ENCODE measurements at regions not wholly inside any gene's neighbourhood (a gene's known extent, or its start where the extent isn't known, plus 50 kb on each side); places are given as distances from the start of the nearest gene placed in this dataset.
"Not testable (repeated sequence)": the region's sequence is repeated elsewhere in the genome, so short reads cannot be mapped to it uniquely, and the experiment has no call there.

DNA sequence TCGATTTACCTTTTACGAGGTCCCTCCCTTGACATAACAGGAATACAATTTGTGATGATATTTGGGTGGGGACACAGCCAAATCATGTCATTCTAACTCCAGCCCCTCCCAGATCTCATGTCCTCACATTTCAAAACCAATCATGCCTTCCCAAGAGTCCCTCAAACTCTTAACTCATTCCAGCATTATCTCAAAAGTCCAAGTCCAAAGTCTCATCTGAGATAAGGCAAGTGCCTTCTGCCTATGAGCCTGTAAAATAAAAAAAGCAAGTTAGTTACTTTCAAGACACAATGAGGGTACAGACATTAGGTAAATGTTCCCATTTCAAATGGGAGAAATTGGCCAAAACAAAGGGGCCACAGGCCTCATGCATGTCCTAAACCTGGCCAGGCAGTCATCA is 381.1 kb downstream of the PIK3C3 start:
- no peak for DNase-seq
- Mint-ChIP-seq H3K27me3 (no peaks in the 10 kb centered on the region), H3K4me3 (no peak overlapping the region), H3K4me1 (ENCODE audit: low read depth) (no peaks in the 10 kb centered on the region), H3K27ac (no peak overlapping the region), H3K36me3 (ENCODE audit: low read depth) (no peaks in the 10 kb centered on the region), H3K9me3 (peaks cover 6% of the 10 kb centered on the region)
- ChIA-PET CTCF (no interaction called here), POLR2A (no interaction called here)
- no peak for ATAC-seq
- TF ChIP-seq, protein P1, sequence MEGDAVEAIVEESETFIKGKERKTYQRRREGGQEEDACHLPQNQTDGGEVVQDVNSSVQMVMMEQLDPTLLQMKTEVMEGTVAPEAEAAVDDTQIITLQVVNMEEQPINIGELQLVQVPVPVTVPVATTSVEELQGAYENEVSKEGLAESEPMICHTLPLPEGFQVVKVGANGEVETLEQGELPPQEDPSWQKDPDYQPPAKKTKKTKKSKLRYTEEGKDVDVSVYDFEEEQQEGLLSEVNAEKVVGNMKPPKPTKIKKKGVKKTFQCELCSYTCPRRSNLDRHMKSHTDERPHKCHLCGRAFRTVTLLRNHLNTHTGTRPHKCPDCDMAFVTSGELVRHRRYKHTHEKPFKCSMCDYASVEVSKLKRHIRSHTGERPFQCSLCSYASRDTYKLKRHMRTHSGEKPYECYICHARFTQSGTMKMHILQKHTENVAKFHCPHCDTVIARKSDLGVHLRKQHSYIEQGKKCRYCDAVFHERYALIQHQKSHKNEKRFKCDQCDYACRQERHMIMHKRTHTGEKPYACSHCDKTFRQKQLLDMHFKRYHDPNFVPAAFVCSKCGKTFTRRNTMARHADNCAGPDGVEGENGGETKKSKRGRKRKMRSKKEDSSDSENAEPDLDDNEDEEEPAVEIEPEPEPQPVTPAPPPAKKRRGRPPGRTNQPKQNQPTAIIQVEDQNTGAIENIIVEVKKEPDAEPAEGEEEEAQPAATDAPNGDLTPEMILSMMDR (IDR thresholded peaks at IDR 0.05): no peak
- intact Hi-C loops (cut with micrococcal nuclease): no loop called here

DNA sequence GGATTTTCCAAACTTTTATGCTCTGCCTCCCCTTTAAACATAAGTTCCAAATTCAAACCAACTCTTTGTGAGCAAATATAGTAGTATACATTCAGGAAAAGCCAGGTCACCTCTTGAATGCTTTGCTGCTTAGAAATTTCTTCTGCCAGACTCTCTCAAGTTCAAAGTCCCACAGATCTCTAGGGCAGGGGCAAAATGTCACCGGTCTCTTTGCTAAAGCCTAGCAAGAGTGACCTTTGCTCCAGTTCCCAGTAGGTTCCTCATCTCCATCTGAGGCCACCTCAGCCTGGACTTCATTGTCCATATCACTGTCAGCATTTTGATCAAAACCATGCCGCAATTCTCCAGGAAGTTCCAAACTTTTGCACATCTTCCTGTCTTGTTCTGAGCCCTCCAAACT is 382.3 kb downstream of the PIK3C3 start:
- intact Hi-C loops (cut with micrococcal nuclease); DNase-seq; POLR2A ChIA-PET; CTCF ChIA-PET; H3K4me3 Mint-ChIP-seq; H3K27ac Mint-ChIP-seq; ATAC-seq; H3K27me3 Mint-ChIP-seq; H3K36me3 Mint-ChIP-seq (ENCODE audit: low read depth); H3K4me1 Mint-ChIP-seq (ENCODE audit: low read depth); H3K9me3 Mint-ChIP-seq: not testable (repeated sequence)

DNA sequence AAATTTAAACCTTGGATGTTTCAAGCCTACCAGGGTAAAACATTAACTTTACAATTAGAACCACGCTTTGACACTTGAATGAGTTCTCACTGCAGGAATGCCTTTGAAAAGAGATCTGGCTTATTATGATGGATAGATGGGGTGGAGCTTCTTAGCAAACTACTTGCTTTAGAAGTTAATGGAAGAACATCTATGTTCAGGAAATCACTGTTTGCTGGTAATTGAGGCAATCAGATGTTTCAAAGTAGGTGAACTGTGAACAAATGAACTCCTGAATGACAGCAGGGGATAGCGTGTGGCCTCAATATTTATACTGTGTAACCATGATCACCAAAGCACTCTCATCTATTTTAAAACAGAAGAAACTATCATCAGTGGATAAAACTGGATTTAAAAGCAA is 383.6 kb downstream of the PIK3C3 start:
- no peak overlapping the region for H3K4me3 Mint-ChIP-seq
- no peak for DNase-seq
- ChIA-PET POLR2A (no interaction called here), CTCF (interaction anchor here (1.1 to 1.4 kb wide), 2 partner anchors 9 to 40 kb away, joined by 3 read pairs; no protein-coding TSS in a partner anchor)
- H3K9me3 Mint-ChIP-seq: peaks cover 6% of the 10 kb centered on the region
- no peak for ATAC-seq
- TF ChIP-seq, protein P1 (IDR thresholded peaks at IDR 0.05): no peak
- intact Hi-C loops (cut with micrococcal nuclease): no loop called here
- H3K27me3 Mint-ChIP-seq: no peaks in the 10 kb centered on the region
- H3K27ac Mint-ChIP-seq: no peak overlapping the region
- H3K4me1 Mint-ChIP-seq (ENCODE audit: low read depth): no peaks in the 10 kb centered on the region
- no peaks in the 10 kb centered on the region for H3K36me3 Mint-ChIP-seq (ENCODE audit: low read depth)

GRCh38 chr18:42339372-42339771 is 384.3 kb downstream of the PIK3C3 start:
- Mint-ChIP-seq H3K27me3 (no peaks in the 10 kb centered on the region), H3K4me3 (no peak overlapping the region), H3K4me1 (ENCODE audit: low read depth) (no peaks in the 10 kb centered on the region), H3K9me3 (peaks cover 6% of the 10 kb centered on the region), H3K27ac (no peak overlapping the region), H3K36me3 (ENCODE audit: low read depth) (no peaks in the 10 kb centered on the region)
- no peak for ATAC-seq
- ChIA-PET POLR2A (no interaction called here), CTCF (interaction anchor here (1.1 to 1.4 kb wide), 3 partner anchors 10 to 40 kb away, joined by 3 read pairs; no protein-coding TSS in a partner anchor)
- TF ChIP-seq, protein P1 (IDR thresholded peaks at IDR 0.05): no peak
- no peak for DNase-seq
- intact Hi-C loops (cut with micrococcal nuclease): no loop called here

GRCh38 chr18:42340423-42341009 is 385.5 kb downstream of the PIK3C3 start:
- H3K4me1 Mint-ChIP-seq (ENCODE audit: low read depth): no peaks in the 10 kb centered on the region
- ATAC-seq (no peak), DNase-seq (no peak)
- H3K27me3 Mint-ChIP-seq: no peaks in the 10 kb centered on the region
- peaks cover 6% of the 10 kb centered on the region for H3K9me3 Mint-ChIP-seq
- CTCF ChIA-PET: interaction anchor here (1.2 kb wide), 1 partner anchor 9 kb away, joined by 3 read pairs; no protein-coding TSS in a partner anchor
- POLR2A ChIA-PET: no interaction called here
- H3K4me3 Mint-ChIP-seq: no peak overlapping the region
- TF ChIP-seq, protein P1 (IDR thresholded peaks at IDR 0.05): no peak
- intact Hi-C loops (cut with micrococcal nuclease): no loop called here
- no peaks in the 10 kb centered on the region for H3K36me3 Mint-ChIP-seq (ENCODE audit: low read depth)
- no peak overlapping the region for H3K27ac Mint-ChIP-seq

Data from activated CD8-positive, alpha-beta T cell treated with anti-CD3 and anti-CD28 coated beads for 36 hours (primary cell).